OCI-LY7 (cell line): ENCODE measurements at regions not wholly inside any gene's neighbourhood (a gene's known extent, or its start where the extent isn't known, plus 50 kb on each side); places are given as distances from the start of the nearest gene placed in this dataset.

Experiments
- BruUV-seq: library from RNA; stranded (reverse); fragments of 400-500 nt; replicated peaks from 2 replicates; lab custom pipeline; 2021; lab: Mats Ljungman, UMichigan
- CTCF ChIA-PET: fragments of 300-600 bp; sonication (Branson Sonifier 250); formaldehyde crosslinking; loops from one replicate; lab custom pipeline; 2022; ENCODE audit warnings: antibody characterized with exemption; ENCODE audit not compliant: unreplicated experiment; lab: Charles Lee
- POLR2A ChIA-PET: fragments of 300-600 bp; sonication (Branson Sonifier 250); formaldehyde crosslinking; loops from one replicate; lab custom pipeline; 2022; ENCODE audit warnings: antibody characterized with exemption; lab: Charles Lee
- DNase-seq: peaks from one replicate; pipeline ENCODE4 v3.0.0-alpha.2; 2015; ENCODE audit warnings: low spot score
- H2AFZ ChIP-seq: fragments of 200-600 bp; sonication (generic), shearing (Covaris generic); 2 replicates; pipeline ENCODE4 v1.6.1; 2014; ENCODE audit warnings: mild to moderate bottlenecking, antibody characterized with exemption, low read length, moderate library complexity
- H3K27ac ChIP-seq: fragments of 200-600 bp; sonication (generic); 2 replicates; pipeline ENCODE4 v1.5.1; 2014; ENCODE audit warnings: mixed run types, low read depth, mild to moderate bottlenecking, moderate library complexity, low read length, inconsistent platforms; ENCODE audit not compliant: poor library complexity, severe bottlenecking
- H3K36me3 ChIP-seq: fragments of 200-600 bp; sonication (generic); 2 replicates; pipeline ENCODE4 v1.6.1; 2014; ENCODE audit warnings: mild to moderate bottlenecking, antibody characterized with exemption, low read length, moderate library complexity, mixed read lengths; ENCODE audit not compliant: insufficient read depth
- H3K4me1 ChIP-seq: fragments of 200-600 bp; sonication (generic); 2 replicates; pipeline ENCODE4 v1.5.1; 2014; ENCODE audit warnings: mild to moderate bottlenecking, low read length; ENCODE audit not compliant: insufficient read depth, poor library complexity, severe bottlenecking
- H3K4me2 ChIP-seq: fragments of 200-600 bp; sonication (generic); 2 replicates; pipeline ENCODE4 v1.6.1; 2014; ENCODE audit warnings: mild to moderate bottlenecking, low read length
- H3K4me3 ChIP-seq: fragments of 200-600 bp; sonication (generic); 2 replicates; pipeline ENCODE4 v1.5.1; 2014; ENCODE audit warnings: mild to moderate bottlenecking, low read depth, low read length; ENCODE audit not compliant: poor library complexity, severe bottlenecking
- H3K79me2 ChIP-seq: fragments of 200-600 bp; sonication (generic); 2 replicates; pipeline ENCODE4 v1.6.1; 2016; ENCODE audit warnings: low read depth, mild to moderate bottlenecking, low read length, moderate library complexity, mixed read lengths; ENCODE audit not compliant: insufficient read depth
- H3K9me2 ChIP-seq: fragments of 200-600 bp; sonication (generic); 2 replicates; pipeline ENCODE4 v1.6.1; 2016; ENCODE audit warnings: mild to moderate bottlenecking, low read length, mixed read lengths; ENCODE audit not compliant: insufficient read depth
- H3K9me3 ChIP-seq: fragments of 200-600 bp; sonication (generic); 2 replicates; pipeline ENCODE4 v1.6.1; 2014; ENCODE audit warnings: mild to moderate bottlenecking, mixed run types, low read length, mixed read lengths
- H4K20me1 ChIP-seq: fragments of 200-600 bp; sonication (generic); 2 replicates; pipeline ENCODE4 v1.6.1; 2014; ENCODE audit warnings: mild to moderate bottlenecking, antibody characterized with exemption, low read length, moderate library complexity, mixed read lengths; ENCODE audit not compliant: insufficient read depth
- CTCF ChIP-seq: fragments of 200-600 bp; sonication (generic); conservative IDR thresholded peaks from 2 replicates; pipeline ENCODE4 v1.5.1; 2014; ENCODE audit warnings: mild to moderate bottlenecking, antibody characterized with exemption, low read length, moderate library complexity, mixed read lengths
- EZH2phosphoT487 ChIP-seq: fragments of 200-600 bp; sonication (generic); IDR thresholded peaks from 2 replicates; pipeline ENCODE4 v1.6.1; 2018; ENCODE audit warnings: low read depth, borderline replicate concordance, mild to moderate bottlenecking, mixed run types, antibody characterized with exemption, low read length, moderate library complexity, mixed read lengths
- intact Hi-C: fragments of 100-400 bp; cut with micrococcal nuclease; formaldehyde crosslinking; loops from one replicate; pipeline ENCODE4 v1.10.0; 2022; ENCODE audit not compliant: unreplicated experiment

- H3K4me2 ChIP-seq = peak overlapping the region; percentile 73
- peak overlapping the region; percentile 41 for H3K4me3 ChIP-seq
- peak overlapping the region; percentile 98 for H2AFZ ChIP-seq
- CTCF ChIA-PET = interaction anchor here (0.5 to 1.6 kb wide), 4 partner anchors 173 to 1897 kb away, joined by 3 to 5 read pairs (median 4); no protein-coding TSS in a partner anchor
- H4K20me1 ChIP-seq = no peaks in the 10 kb centered on the region
- POLR2A ChIA-PET = interaction anchor here (0.6 to 1.5 kb wide), 6 partner anchors 11 to 231 kb away, joined by 3 to 6 read pairs (median 3); no protein-coding TSS in a partner anchor
- no peaks in the 10 kb centered on the region for H3K79me2 ChIP-seq
- no peaks in the 10 kb centered on the region for H3K9me3 ChIP-seq
- no peaks in the 10 kb centered on the region for H3K36me3 ChIP-seq
- BruUV-seq = no TSS peak
- peak; percentile 79 for DNase-seq
- intact Hi-C loops = loop anchor here (1.0 to 5.0 kb wide), 3 partner anchors 228 to 1895 kb away; no protein-coding TSS in a partner anchor
- H3K9me2 ChIP-seq = no peaks in the 10 kb centered on the region
- H3K27ac ChIP-seq = no peak overlapping the region
- peaks cover 5% of the 10 kb centered on the region for H3K4me1 ChIP-seq
- no peak for TF ChIP-seq EZH2phosphoT487
- peak; percentile 89 for TF ChIP-seq CTCF
These were observed 247.3 kb downstream of the LTN1 start for GRCh38 chr21:28745131-28746016.

- Histone ChIP-seq H3K9me3 (no peaks in the 10 kb centered on the region), H4K20me1 (no peaks in the 10 kb centered on the region), H3K36me3 (no peaks in the 10 kb centered on the region), H3K4me2 (no peak overlapping the region), H3K9me2 (no peaks in the 10 kb centered on the region), H2AFZ (no peak overlapping the region), H3K27ac (no peak overlapping the region), H3K4me3 (no peak overlapping the region), H3K79me2 (no peaks in the 10 kb centered on the region), H3K4me1 (peaks cover 5% of the 10 kb centered on the region)
- CTCF ChIA-PET = no interaction called here
- POLR2A ChIA-PET = interaction anchor here (0.6 to 1.4 kb wide), 3 partner anchors 8 to 1313 kb away, joined by 3 to 6 read pairs (median 3); no protein-coding TSS in a partner anchor
- no TSS peak for BruUV-seq
- intact Hi-C loops = no loop called here
- DNase-seq = no peak
- no peak for TF ChIP-seq EZH2phosphoT487
These were observed 249.0 kb downstream of the LTN1 start for GRCh38 chr21:28743723-28744122.

GRCh38 chr21:28742527-28742926, 250.2 kb downstream of the LTN1 start:
- no peak for TF ChIP-seq EZH2phosphoT487
- peak; percentile 65 for TF ChIP-seq CTCF
- Histone ChIP-seq H3K9me3 (no peaks in the 10 kb centered on the region), H3K79me2 (no peaks in the 10 kb centered on the region), H3K4me3 (no peak overlapping the region), H4K20me1 (no peaks in the 10 kb centered on the region), H3K4me1 (peaks cover 5% of the 10 kb centered on the region), H3K4me2 (no peak overlapping the region), H2AFZ (no peak overlapping the region), H3K27ac (no peak overlapping the region), H3K36me3 (no peaks in the 10 kb centered on the region), H3K9me2 (no peaks in the 10 kb centered on the region)
- POLR2A ChIA-PET = interaction anchor here (0.6 to 0.9 kb wide), 2 partner anchors 11 to 19 kb away, joined by 3 to 4 read pairs; no protein-coding TSS in a partner anchor
- BruUV-seq = no TSS peak
- intact Hi-C loops = no loop called here
- DNase-seq = no peak
- CTCF ChIA-PET = no interaction called here
